ENCODE measurements at regions not wholly inside any gene's neighbourhood (a gene's known extent, or its start where the extent isn't known, plus 50 kb on each side); places are given as distances from the start of the nearest gene placed in this dataset.

- no peaks in the 10 kb centered on the region for H3K9me3 ChIP-seq (ENCODE audit: control extremely low read depth in 1 of 5, control insufficient read depth in 4 of 5, insufficient read depth in 2 of 5, low read depth in 1 of 5, low read length in 4 of 5)
- no peak overlapping the region for H3K27ac ChIP-seq (ENCODE audit: insufficient read depth in 1 of 2, low read depth in 1 of 2, low read length in 2 of 2, poor library complexity in 1 of 2, severe bottlenecking in 2 of 2)
- no peak for DNase-seq
- 100% methylated on average over 1 of the region's 5 CpGs for WGBS (ENCODE audit: insufficient coverage)
- ChIA-PET POLR2A (no interaction called here), CTCF (no interaction called here)
- H3K4me3 ChIP-seq (ENCODE audit: control insufficient read depth in 1 of 7, extremely low read depth in 1 of 7, insufficient read depth in 4 of 7, low read depth in 2 of 7, low read length in 6 of 7) = no peak overlapping the region
- no peaks in the 10 kb centered on the region for H3K36me3 ChIP-seq (ENCODE audit: control insufficient read depth in 4 of 4, insufficient read depth in 4 of 4, low read length in 3 of 4)
- no peaks in the 10 kb centered on the region for H3K27me3 ChIP-seq (replicated peaks in 2 of 5; ENCODE audit: control insufficient read depth in 4 of 5, insufficient read depth in 5 of 5, low read length in 4 of 5)
- H3K4me1 ChIP-seq (ENCODE audit: control extremely low read depth in 1 of 4, control insufficient read depth in 4 of 4, insufficient read depth in 4 of 4, low read length in 3 of 4) = no peaks in the 10 kb centered on the region
Measured at GRCh38 chr4:158074851-158075250, 98.0 kb downstream of the GASK1B start.

- Histone ChIP-seq H3K4me1 (ENCODE audit: control extremely low read depth in 1 of 4, control insufficient read depth in 4 of 4, insufficient read depth in 4 of 4, low read length in 3 of 4) (no peaks in the 10 kb centered on the region), H3K27ac (ENCODE audit: insufficient read depth in 1 of 2, low read depth in 1 of 2, low read length in 2 of 2, poor library complexity in 1 of 2, severe bottlenecking in 2 of 2) (no peak overlapping the region), H3K36me3 (ENCODE audit: control insufficient read depth in 4 of 4, insufficient read depth in 4 of 4, low read length in 3 of 4) (no peaks in the 10 kb centered on the region), H3K27me3 (replicated peaks in 2 of 5; ENCODE audit: control insufficient read depth in 4 of 5, insufficient read depth in 5 of 5, low read length in 4 of 5) (no peaks in the 10 kb centered on the region), H3K4me3 (ENCODE audit: control insufficient read depth in 1 of 7, extremely low read depth in 1 of 7, insufficient read depth in 4 of 7, low read depth in 2 of 7, low read length in 6 of 7) (no peak overlapping the region), H3K9me3 (ENCODE audit: control extremely low read depth in 1 of 5, control insufficient read depth in 4 of 5, insufficient read depth in 2 of 5, low read depth in 1 of 5, low read length in 4 of 5) (no peaks in the 10 kb centered on the region)
- POLR2A ChIA-PET = no interaction called here
- WGBS (ENCODE audit: insufficient coverage) = 90% methylated on average over 2 of the region's 4 CpGs
- CTCF ChIA-PET = no interaction called here
- DNase-seq = no peak
Measured at GRCh38 chr4:158071931-158072330, 100.9 kb downstream of the GASK1B start.

DNA sequence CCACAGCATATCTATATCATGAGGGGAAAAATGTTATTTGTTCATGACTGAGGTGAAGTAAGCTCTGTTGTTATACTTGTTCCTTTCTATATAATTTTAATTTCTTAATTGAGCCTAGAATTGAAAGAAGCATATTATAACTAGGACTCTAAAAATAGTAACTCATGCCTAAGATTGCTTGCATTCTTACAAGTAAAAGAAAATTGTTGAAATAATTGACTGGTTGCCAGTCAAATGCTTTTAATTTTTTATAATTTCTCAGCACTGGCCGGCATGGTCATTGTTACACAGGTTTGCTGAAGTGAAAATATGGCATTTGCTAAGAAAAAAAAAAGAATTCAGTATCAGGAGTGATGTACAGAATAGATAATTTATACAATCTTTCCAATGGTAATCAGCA is 104.8 kb downstream of the GASK1B start:
- ChIA-PET CTCF (no interaction called here), POLR2A (no interaction called here)
- no peak for DNase-seq
- no peaks in the 10 kb centered on the region for H3K9me3 ChIP-seq (ENCODE audit: control extremely low read depth in 1 of 5, control insufficient read depth in 4 of 5, insufficient read depth in 2 of 5, low read depth in 1 of 5, low read length in 4 of 5)
- no peak overlapping the region for H3K27ac ChIP-seq (ENCODE audit: insufficient read depth in 1 of 2, low read depth in 1 of 2, low read length in 2 of 2, poor library complexity in 1 of 2, severe bottlenecking in 2 of 2)
- WGBS (ENCODE audit: insufficient coverage) = no CpG with 5 or more reads among the region's 1 CpG
- H3K27me3 ChIP-seq (replicated peaks in 2 of 5; ENCODE audit: control insufficient read depth in 4 of 5, insufficient read depth in 5 of 5, low read length in 4 of 5) = no peaks in the 10 kb centered on the region
- H3K4me3 ChIP-seq (ENCODE audit: control insufficient read depth in 1 of 7, extremely low read depth in 1 of 7, insufficient read depth in 4 of 7, low read depth in 2 of 7, low read length in 6 of 7) = no peak overlapping the region
- H3K36me3 ChIP-seq (ENCODE audit: control insufficient read depth in 4 of 4, insufficient read depth in 4 of 4, low read length in 3 of 4) = no peaks in the 10 kb centered on the region
- H3K4me1 ChIP-seq (ENCODE audit: control extremely low read depth in 1 of 4, control insufficient read depth in 4 of 4, insufficient read depth in 4 of 4, low read length in 3 of 4) = no peaks in the 10 kb centered on the region

GRCh38 chr4:158067646-158068045 is 105.2 kb downstream of the GASK1B start:
- H3K36me3 ChIP-seq (ENCODE audit: control insufficient read depth in 4 of 4, insufficient read depth in 4 of 4, low read length in 3 of 4) = no peaks in the 10 kb centered on the region
- H3K27ac ChIP-seq (ENCODE audit: insufficient read depth in 1 of 2, low read depth in 1 of 2, low read length in 2 of 2, poor library complexity in 1 of 2, severe bottlenecking in 2 of 2) = no peak overlapping the region
- no peaks in the 10 kb centered on the region for H3K27me3 ChIP-seq (replicated peaks in 2 of 5; ENCODE audit: control insufficient read depth in 4 of 5, insufficient read depth in 5 of 5, low read length in 4 of 5)
- no CpG with 5 or more reads among the region's 2 CpGs for WGBS (ENCODE audit: insufficient coverage)
- ChIA-PET POLR2A (no interaction called here), CTCF (no interaction called here)
- no peak overlapping the region for H3K4me3 ChIP-seq (ENCODE audit: control insufficient read depth in 1 of 7, extremely low read depth in 1 of 7, insufficient read depth in 4 of 7, low read depth in 2 of 7, low read length in 6 of 7)
- no peaks in the 10 kb centered on the region for H3K4me1 ChIP-seq (ENCODE audit: control extremely low read depth in 1 of 4, control insufficient read depth in 4 of 4, insufficient read depth in 4 of 4, low read length in 3 of 4)
- no peaks in the 10 kb centered on the region for H3K9me3 ChIP-seq (ENCODE audit: control extremely low read depth in 1 of 5, control insufficient read depth in 4 of 5, insufficient read depth in 2 of 5, low read depth in 1 of 5, low read length in 4 of 5)
- DNase-seq = no peak

- Histone ChIP-seq H3K27me3 (replicated peaks in 2 of 5; ENCODE audit: control insufficient read depth in 4 of 5, insufficient read depth in 5 of 5, low read length in 4 of 5) (no peaks in the 10 kb centered on the region), H3K9me3 (ENCODE audit: control extremely low read depth in 1 of 5, control insufficient read depth in 4 of 5, insufficient read depth in 2 of 5, low read depth in 1 of 5, low read length in 4 of 5) (no peaks in the 10 kb centered on the region), H3K27ac (ENCODE audit: insufficient read depth in 1 of 2, low read depth in 1 of 2, low read length in 2 of 2, poor library complexity in 1 of 2, severe bottlenecking in 2 of 2) (no peak overlapping the region), H3K36me3 (ENCODE audit: control insufficient read depth in 4 of 4, insufficient read depth in 4 of 4, low read length in 3 of 4) (no peaks in the 10 kb centered on the region), H3K4me1 (ENCODE audit: control extremely low read depth in 1 of 4, control insufficient read depth in 4 of 4, insufficient read depth in 4 of 4, low read length in 3 of 4) (no peaks in the 10 kb centered on the region), H3K4me3 (ENCODE audit: control insufficient read depth in 1 of 7, extremely low read depth in 1 of 7, insufficient read depth in 4 of 7, low read depth in 2 of 7, low read length in 6 of 7) (no peak overlapping the region)
- ChIA-PET CTCF (no interaction called here), POLR2A (no interaction called here)
- WGBS (ENCODE audit: insufficient coverage) = no CpG with 5 or more reads among the region's 1 CpG
- DNase-seq = no peak
Measured at GRCh38 chr4:158065603-158066002, 107.2 kb downstream of the GASK1B start.

GRCh38 chr4:158065176-158065575 is 107.6 kb downstream of the GASK1B start:
- Histone ChIP-seq H3K36me3 (ENCODE audit: control insufficient read depth in 4 of 4, insufficient read depth in 4 of 4, low read length in 3 of 4) (no peaks in the 10 kb centered on the region), H3K27me3 (replicated peaks in 2 of 5; ENCODE audit: control insufficient read depth in 4 of 5, insufficient read depth in 5 of 5, low read length in 4 of 5) (no peaks in the 10 kb centered on the region), H3K9me3 (ENCODE audit: control extremely low read depth in 1 of 5, control insufficient read depth in 4 of 5, insufficient read depth in 2 of 5, low read depth in 1 of 5, low read length in 4 of 5) (no peaks in the 10 kb centered on the region), H3K4me1 (ENCODE audit: control extremely low read depth in 1 of 4, control insufficient read depth in 4 of 4, insufficient read depth in 4 of 4, low read length in 3 of 4) (no peaks in the 10 kb centered on the region), H3K27ac (ENCODE audit: insufficient read depth in 1 of 2, low read depth in 1 of 2, low read length in 2 of 2, poor library complexity in 1 of 2, severe bottlenecking in 2 of 2) (no peak overlapping the region), H3K4me3 (ENCODE audit: control insufficient read depth in 1 of 7, extremely low read depth in 1 of 7, insufficient read depth in 4 of 7, low read depth in 2 of 7, low read length in 6 of 7) (no peak overlapping the region)
- no peak for DNase-seq
- 100% methylated on average over 1 of the region's 3 CpGs for WGBS (ENCODE audit: insufficient coverage)
- CTCF ChIA-PET = no interaction called here
- POLR2A ChIA-PET = no interaction called here

GRCh38 chr4:158056689-158057245 is 116.1 kb downstream of the GASK1B start:
- ChIA-PET CTCF (no interaction called here), POLR2A (no interaction called here)
- DNase-seq = no peak
- Histone ChIP-seq H3K4me1 (ENCODE audit: control extremely low read depth in 1 of 4, control insufficient read depth in 4 of 4, insufficient read depth in 4 of 4, low read length in 3 of 4) (no peaks in the 10 kb centered on the region), H3K9me3 (ENCODE audit: control extremely low read depth in 1 of 5, control insufficient read depth in 4 of 5, insufficient read depth in 2 of 5, low read depth in 1 of 5, low read length in 4 of 5) (no peaks in the 10 kb centered on the region), H3K27ac (ENCODE audit: insufficient read depth in 1 of 2, low read depth in 1 of 2, low read length in 2 of 2, poor library complexity in 1 of 2, severe bottlenecking in 2 of 2) (no peak overlapping the region), H3K4me3 (ENCODE audit: control insufficient read depth in 1 of 7, extremely low read depth in 1 of 7, insufficient read depth in 4 of 7, low read depth in 2 of 7, low read length in 6 of 7) (no peak overlapping the region), H3K36me3 (ENCODE audit: control insufficient read depth in 4 of 4, insufficient read depth in 4 of 4, low read length in 3 of 4) (no peaks in the 10 kb centered on the region), H3K27me3 (replicated peaks in 2 of 5; ENCODE audit: control insufficient read depth in 4 of 5, insufficient read depth in 5 of 5, low read length in 4 of 5) (no peaks in the 10 kb centered on the region)

All from common myeloid progenitor, CD34-positive (primary cell).